ENCODE measurements at regions not wholly inside any gene's neighbourhood (a gene's known extent, or its start where the extent isn't known, plus 50 kb on each side); places are given as distances from the start of the nearest gene placed in this dataset.

DNA sequence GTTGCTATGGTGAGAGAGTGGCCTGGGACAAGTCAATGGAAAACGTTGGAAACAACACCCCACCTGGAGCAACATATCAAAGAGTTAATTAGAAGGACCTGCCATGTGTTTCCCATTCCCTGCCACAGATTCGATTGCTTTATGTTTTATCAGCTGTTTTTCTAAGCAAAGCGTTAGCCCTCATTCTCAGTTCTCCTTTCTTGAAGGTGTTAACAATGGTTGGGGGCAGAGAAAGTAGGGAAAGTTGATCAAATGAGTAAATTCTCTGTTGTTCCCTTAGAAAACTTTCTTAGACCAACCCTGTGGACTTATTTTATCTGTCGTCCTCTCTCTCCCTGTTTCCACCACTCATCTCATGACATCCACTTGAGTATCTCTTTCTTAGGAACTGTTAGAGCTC is 102.5 kb downstream of the ADAMTS15 start:
- no peak for DNase-seq (ENCODE audit: low read depth)
- no peak overlapping the region for H3K4me3 ChIP-seq (ENCODE audit: low read length)
- TF ChIP-seq CTCF (conservative IDR thresholded peaks at IDR 0.05; ENCODE audit: low read depth, low read length) = no peak

GRCh38 chr11:130551388-130551787 is 102.9 kb downstream of the ADAMTS15 start:
- DNase-seq (ENCODE audit: low read depth) = no peak
- TF ChIP-seq CTCF (conservative IDR thresholded peaks at IDR 0.05; ENCODE audit: low read depth, low read length) = no peak
- H3K4me3 ChIP-seq (ENCODE audit: low read length) = no peak overlapping the region

GRCh38 chr11:130553306-130553705 is 104.9 kb downstream of the ADAMTS15 start:
- no peak overlapping the region for H3K4me3 ChIP-seq (ENCODE audit: low read length)
- no peak for TF ChIP-seq CTCF (conservative IDR thresholded peaks at IDR 0.05; ENCODE audit: low read depth, low read length)
- DNase-seq (ENCODE audit: low read depth) = no peak

DNA sequence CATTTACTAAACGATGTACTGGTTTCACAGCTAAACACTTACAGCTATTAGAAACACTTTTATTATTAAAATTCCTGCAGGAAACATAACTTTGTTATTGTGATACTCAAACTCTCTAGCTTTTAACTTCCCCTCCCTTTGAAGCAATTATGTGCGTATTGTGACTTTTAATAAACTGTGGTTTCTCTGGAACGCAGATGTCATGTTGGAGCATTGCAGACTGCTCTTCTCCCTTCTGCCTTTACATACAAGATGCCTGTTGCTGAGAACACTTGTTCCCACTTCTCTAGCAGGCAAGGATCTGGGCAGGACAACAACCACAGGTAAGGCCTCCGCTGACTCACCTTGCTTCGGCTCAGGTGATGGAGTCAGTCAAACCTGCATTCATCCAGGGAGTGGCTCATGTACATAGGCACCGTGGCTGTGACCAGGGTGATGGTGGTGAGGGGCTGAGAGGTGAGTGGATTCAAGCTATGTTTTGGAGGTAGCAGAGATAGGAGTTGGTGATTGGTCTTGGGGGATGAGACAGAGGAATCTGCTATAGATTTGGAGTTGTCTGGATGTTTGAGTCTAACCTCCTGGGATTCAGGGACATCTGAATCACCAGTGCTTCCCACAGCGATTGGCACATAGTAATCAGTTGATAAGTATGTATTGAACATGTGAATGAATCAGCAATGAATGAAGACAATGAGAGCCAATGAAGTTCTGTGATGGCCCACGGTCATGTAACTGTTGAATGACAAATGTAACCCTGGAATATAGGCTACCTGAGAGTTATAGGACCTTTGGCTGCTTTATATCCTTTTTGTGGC is 106.0 kb downstream of the ADAMTS15 start:
- no peak for DNase-seq (ENCODE audit: low read depth)
- no peak for TF ChIP-seq CTCF (conservative IDR thresholded peaks at IDR 0.05; ENCODE audit: low read depth, low read length)
- H3K4me3 ChIP-seq (ENCODE audit: low read length) = no peak overlapping the region

DNA sequence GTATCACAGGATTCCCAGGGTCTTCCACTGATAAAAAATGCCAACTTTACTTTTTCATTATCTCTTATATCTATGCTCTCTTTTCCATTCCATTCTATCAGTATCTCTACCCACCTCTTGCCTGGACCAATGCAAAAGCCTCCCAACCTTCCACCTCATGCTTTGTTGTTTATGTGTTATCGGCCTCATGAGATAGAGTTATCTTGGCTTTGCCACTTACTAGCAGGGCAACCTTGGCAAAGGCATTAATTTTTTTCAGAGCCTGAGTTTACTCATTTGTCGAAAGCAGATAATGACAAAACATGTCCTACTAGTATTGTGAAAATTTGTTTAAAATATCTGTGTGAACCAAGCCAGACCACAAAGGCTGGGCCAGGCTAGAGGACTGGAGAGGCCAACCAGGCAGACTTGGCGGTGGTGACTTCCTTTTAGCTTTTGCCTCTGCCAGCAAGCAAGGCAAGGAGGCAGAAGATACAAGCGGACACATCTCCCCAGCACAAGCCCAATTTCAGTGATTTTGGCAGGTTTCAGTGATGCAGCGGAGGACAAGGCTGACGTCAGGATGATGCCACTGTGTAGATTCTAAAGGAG is 106.9 kb downstream of the ADAMTS15 start:
- no peak for TF ChIP-seq CTCF (conservative IDR thresholded peaks at IDR 0.05; ENCODE audit: low read depth, low read length)
- DNase-seq (ENCODE audit: low read depth) = no peak
- no peak overlapping the region for H3K4me3 ChIP-seq (ENCODE audit: low read length)

DNA sequence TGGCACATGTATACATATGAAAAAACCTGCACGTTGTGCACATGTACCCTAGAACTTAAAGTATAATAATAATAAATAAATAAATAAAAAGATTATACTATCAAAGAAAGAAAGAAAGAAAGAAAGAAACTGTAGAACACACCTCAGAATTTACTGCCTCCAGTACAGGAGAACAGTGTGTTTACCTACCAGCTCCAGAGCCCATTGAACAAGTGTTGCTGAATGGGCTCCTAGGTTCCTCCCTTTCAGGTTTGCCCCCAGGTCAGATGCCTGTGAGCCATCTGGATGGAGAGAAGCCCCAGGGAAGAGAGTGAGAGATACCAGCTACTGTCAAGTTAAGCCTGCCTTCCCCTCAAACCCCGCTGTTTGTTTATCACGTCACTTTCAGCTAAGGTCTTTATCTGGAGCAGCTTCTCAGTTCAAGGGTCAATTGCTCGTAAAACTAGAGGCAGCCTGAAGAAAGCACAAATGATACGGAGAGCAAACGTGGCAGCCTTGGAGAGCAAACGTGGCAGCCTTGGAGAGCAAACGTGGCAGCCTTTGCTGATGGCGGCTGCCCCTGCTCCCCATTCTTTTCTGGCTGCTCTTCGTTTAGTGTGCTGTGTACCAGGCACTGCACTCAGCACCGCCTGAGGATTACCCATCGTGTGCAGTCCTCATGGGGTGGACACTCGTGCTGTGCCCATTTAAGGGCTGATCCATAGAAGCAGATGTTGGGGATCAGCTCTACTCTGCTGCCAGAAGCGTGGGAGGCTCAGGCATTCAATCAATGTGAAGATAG is 111.7 kb downstream of the ADAMTS15 start:
- no peak for DNase-seq (ENCODE audit: low read depth)
- H3K4me3 ChIP-seq (ENCODE audit: low read length) = no peak overlapping the region
- TF ChIP-seq CTCF (conservative IDR thresholded peaks at IDR 0.05; ENCODE audit: low read depth, low read length) = no peak
